ENCODE measurements at regions not wholly inside any gene's neighbourhood (a gene's known extent, or its start where the extent isn't known, plus 50 kb on each side); places are given as distances from the start of the nearest gene placed in this dataset.

DNA sequence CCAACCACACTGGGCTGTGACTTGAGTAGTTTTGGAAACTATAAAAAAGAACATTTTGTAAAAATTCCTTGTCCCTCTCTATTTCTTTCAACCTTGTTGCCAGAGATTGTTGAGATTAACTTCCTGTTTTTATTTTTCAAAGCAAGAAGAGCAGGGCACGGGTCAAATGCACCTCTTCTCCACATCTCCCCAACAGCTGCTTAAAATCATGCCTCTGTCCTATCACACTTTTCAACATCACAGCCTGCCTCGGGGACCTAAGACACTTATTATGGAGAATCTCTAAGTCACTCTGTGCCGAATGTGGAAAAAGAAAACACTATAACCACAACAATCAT is 280.3 kb upstream of the TNC start:
- no peak overlapping the region for H4K91ac ChIP-seq (ENCODE audit: insufficient read length, low read depth, low read length)
- no peak overlapping the region for H3K9ac ChIP-seq (ENCODE audit: extremely low read depth, insufficient read length, low read length)
- H2BK15ac ChIP-seq (ENCODE audit: low read depth, low read length), result no peak overlapping the region
- H3K79me1 ChIP-seq (ENCODE audit: insufficient read depth, low read depth, low read length, poor library complexity, severe bottlenecking), result no peaks in the 10 kb centered on the region
- WGBS (ENCODE audit: extremely low coverage, insufficient read length, low lambda C conversion rate), result no CpG with 5 or more reads among the region's 3 CpGs
- no peaks in the 10 kb centered on the region for H3K27me3 ChIP-seq (ENCODE audit: insufficient read depth, low read length)
- H3K79me2 ChIP-seq (ENCODE audit: insufficient read depth, low read length), result no peaks in the 10 kb centered on the region
- TF ChIP-seq, protein P1, sequence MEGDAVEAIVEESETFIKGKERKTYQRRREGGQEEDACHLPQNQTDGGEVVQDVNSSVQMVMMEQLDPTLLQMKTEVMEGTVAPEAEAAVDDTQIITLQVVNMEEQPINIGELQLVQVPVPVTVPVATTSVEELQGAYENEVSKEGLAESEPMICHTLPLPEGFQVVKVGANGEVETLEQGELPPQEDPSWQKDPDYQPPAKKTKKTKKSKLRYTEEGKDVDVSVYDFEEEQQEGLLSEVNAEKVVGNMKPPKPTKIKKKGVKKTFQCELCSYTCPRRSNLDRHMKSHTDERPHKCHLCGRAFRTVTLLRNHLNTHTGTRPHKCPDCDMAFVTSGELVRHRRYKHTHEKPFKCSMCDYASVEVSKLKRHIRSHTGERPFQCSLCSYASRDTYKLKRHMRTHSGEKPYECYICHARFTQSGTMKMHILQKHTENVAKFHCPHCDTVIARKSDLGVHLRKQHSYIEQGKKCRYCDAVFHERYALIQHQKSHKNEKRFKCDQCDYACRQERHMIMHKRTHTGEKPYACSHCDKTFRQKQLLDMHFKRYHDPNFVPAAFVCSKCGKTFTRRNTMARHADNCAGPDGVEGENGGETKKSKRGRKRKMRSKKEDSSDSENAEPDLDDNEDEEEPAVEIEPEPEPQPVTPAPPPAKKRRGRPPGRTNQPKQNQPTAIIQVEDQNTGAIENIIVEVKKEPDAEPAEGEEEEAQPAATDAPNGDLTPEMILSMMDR (conservative IDR thresholded peaks at IDR 0.05), result no peak
- no peaks in the 10 kb centered on the region for H3K9me3 ChIP-seq (ENCODE audit: control insufficient read depth, low read depth, low read length)
- Mint-ChIP-seq H3K9me3 (peaks cover 0 to 4% of the 10 kb centered on the region in 2 experiments; a peak in 2 of 5 replicates), H3K36me3 (ENCODE audit: insufficient read depth in 1 of 3, low read depth in 3 of 3) (peaks cover 1 to 6% (median 2%) of the 10 kb centered on the region in 3 experiments; a peak in 3 of 7 replicates), H3K4me3 (no peak overlapping the region), H3K27ac (peak overlapping the region in 1 of 3 experiments; percentile 55; a peak in 2 of 7 replicates), H3K27me3 (ENCODE audit: low read depth) (no peaks in the 10 kb centered on the region), H3K4me1 (peaks cover 23 to 29% of the 10 kb centered on the region in 2 experiments)
- no peak overlapping the region for H3T11ph ChIP-seq (ENCODE audit: low read length)
- H2BK120ac ChIP-seq (ENCODE audit: low read depth, low read length, poor library complexity, severe bottlenecking), result no peak overlapping the region
- H3K56ac ChIP-seq (ENCODE audit: insufficient read length, low read depth, low read length), result no peak overlapping the region
- H3K27ac ChIP-seq (ENCODE audit: insufficient read length, low read depth, low read length), result no peak overlapping the region
- no peak overlapping the region for H2BK12ac ChIP-seq (ENCODE audit: insufficient read length, low read depth, low read length)
- no peak overlapping the region for H3K4ac ChIP-seq (ENCODE audit: low read depth, low read length)
- no peak overlapping the region for H2BK5ac ChIP-seq (ENCODE audit: insufficient read length, low read length)
- no peak overlapping the region for H2AK5ac ChIP-seq (ENCODE audit: insufficient read length, low read length)
- no peaks in the 10 kb centered on the region for H4K20me1 ChIP-seq (ENCODE audit: control insufficient read depth, insufficient read depth, insufficient read length)
- H3K23me2 ChIP-seq (ENCODE audit: insufficient read length, low read depth, low read length, poor library complexity, severe bottlenecking), result no peaks in the 10 kb centered on the region
- no peak for DNase-seq
- H3K14ac ChIP-seq (ENCODE audit: insufficient read depth, low read length), result peak overlapping the region; percentile 58; the same call in 1 of the 2 replicates
- H4K8ac ChIP-seq (replicated peaks; ENCODE audit: insufficient read length, low read depth, low read length), result no peak overlapping the region
- H2AFZ ChIP-seq (ENCODE audit: low read length), result no peak overlapping the region
- peaks cover 15% of the 10 kb centered on the region for H3K4me1 ChIP-seq (ENCODE audit: insufficient read depth, low read length)
- H3K18ac ChIP-seq (ENCODE audit: insufficient read length, low read depth, low read length), result no peak overlapping the region
- H4K5ac ChIP-seq (ENCODE audit: insufficient read length, low read depth, low read length), result no peak overlapping the region
- no peak overlapping the region for H3K23ac ChIP-seq (ENCODE audit: insufficient read length, low read depth, low read length)
- H3K4me2 ChIP-seq (ENCODE audit: insufficient read depth, insufficient read length, low read length), result no peak overlapping the region
- no peak overlapping the region for H2BK20ac ChIP-seq (ENCODE audit: low read depth, low read length, poor library complexity, severe bottlenecking)
